Testis (tissue), 2 donors: ENCODE measurements at regions not wholly inside any gene's neighbourhood (a gene's known extent, or its start where the extent isn't known, plus 50 kb on each side); places are given as distances from the start of the nearest gene placed in this dataset.

ENCODE experiments used
- POLR2A ChIP-seq: fragments of 450-650 bp; IDR thresholded peaks from one replicate; pipeline ENCODE4 v1.6.1; 2017; ENCODE audit warnings: antibody characterized with exemption, mild to moderate bottlenecking, moderate library complexity
- TF ChIP-seq, protein P1 (sequence below), 3 experiments: fragments of 450-650 bp in 2 of 3; fragments of 200-600 bp in 1 of 3; sonication (generic) in 1 of 3; IDR thresholded peaks; one replicate each; pipeline ENCODE4 v1.5.1; 2016 to 2019; ENCODE audit warnings: antibody characterized with exemption in 3 of 3, mild to moderate bottlenecking in 2 of 3, moderate library complexity in 1 of 3

DNA sequence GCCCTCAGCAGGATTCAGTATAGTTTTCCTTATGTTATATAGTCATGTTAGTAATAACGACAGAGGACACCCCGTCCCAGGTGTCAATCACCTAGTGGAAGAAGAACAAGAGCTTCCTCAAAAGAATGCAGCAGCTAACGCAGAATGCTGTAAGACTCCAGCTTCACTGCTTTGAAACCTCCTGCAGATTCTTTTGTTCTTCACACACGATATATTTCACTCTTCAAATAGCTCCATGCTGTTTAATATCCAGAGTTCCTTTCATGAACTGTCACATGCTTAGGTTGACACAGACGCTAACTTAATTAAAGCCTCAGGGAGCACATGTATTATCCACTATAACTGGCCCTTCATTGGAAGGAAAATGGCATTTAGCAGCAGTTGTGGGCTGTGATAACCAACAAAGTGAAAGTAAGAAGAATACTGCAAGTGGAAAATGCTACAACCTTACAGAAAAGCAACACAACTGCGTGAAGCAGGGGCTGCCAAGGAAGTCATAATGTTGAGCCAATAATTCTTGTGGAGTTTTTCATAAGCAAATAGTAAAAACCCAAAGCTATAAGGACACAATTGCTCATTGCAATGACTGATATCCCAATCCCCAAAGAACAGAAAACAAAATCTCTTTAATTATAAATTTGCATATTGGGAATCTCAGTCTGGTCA is 387.5 kb downstream of the PLK2 start:
- TF ChIP-seq POLR2A = no peak
- TF ChIP-seq, protein P1, sequence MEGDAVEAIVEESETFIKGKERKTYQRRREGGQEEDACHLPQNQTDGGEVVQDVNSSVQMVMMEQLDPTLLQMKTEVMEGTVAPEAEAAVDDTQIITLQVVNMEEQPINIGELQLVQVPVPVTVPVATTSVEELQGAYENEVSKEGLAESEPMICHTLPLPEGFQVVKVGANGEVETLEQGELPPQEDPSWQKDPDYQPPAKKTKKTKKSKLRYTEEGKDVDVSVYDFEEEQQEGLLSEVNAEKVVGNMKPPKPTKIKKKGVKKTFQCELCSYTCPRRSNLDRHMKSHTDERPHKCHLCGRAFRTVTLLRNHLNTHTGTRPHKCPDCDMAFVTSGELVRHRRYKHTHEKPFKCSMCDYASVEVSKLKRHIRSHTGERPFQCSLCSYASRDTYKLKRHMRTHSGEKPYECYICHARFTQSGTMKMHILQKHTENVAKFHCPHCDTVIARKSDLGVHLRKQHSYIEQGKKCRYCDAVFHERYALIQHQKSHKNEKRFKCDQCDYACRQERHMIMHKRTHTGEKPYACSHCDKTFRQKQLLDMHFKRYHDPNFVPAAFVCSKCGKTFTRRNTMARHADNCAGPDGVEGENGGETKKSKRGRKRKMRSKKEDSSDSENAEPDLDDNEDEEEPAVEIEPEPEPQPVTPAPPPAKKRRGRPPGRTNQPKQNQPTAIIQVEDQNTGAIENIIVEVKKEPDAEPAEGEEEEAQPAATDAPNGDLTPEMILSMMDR (IDR thresholded peaks at IDR 0.05) = no peak
